SK-N-MC (cell line): ENCODE measurements at regions not wholly inside any gene's neighbourhood (a gene's known extent, or its start where the extent isn't known, plus 50 kb on each side); places are given as distances from the start of the nearest gene placed in this dataset.

ENCODE experiments used
- DNase-seq: peaks from one replicate; pipeline ENCODE4 v3.0.0-alpha.2; 2011; ENCODE audit warnings: low read depth, low spot score
- H3K27ac ChIP-seq: fragments of 200-600 bp; sonication (generic); 2 replicates; pipeline ENCODE4 v1.5.1; 2016; ENCODE audit warnings: mixed run types
- H3K36me3 ChIP-seq: fragments of 200-600 bp; sonication (generic); 2 replicates; pipeline ENCODE4 v1.6.1; 2017; ENCODE audit warnings: antibody characterized with exemption, low read length, mixed read lengths; ENCODE audit not compliant: insufficient read depth
- H3K4me3 ChIP-seq: fragments of 200-600 bp; sonication (generic); 2 replicates; pipeline ENCODE4 v1.5.1; 2016
- H3K9ac ChIP-seq: fragments of 200-600 bp; sonication (generic); 2 replicates; pipeline ENCODE4 v1.8.0; 2017; ENCODE audit warnings: mixed run types, mixed read lengths; ENCODE audit not compliant: insufficient read length
- H3K9me3 ChIP-seq: fragments of 200-600 bp; sonication (generic); 2 replicates; pipeline ENCODE4 v1.6.1; 2017; ENCODE audit warnings: low read depth, mild to moderate bottlenecking, antibody characterized with exemption, low read length, moderate library complexity, mixed read lengths
- EZH2 ChIP-seq: fragments of 200-600 bp; sonication (generic); IDR thresholded peaks from one replicate; pipeline ENCODE4 v1.6.1; 2017; ENCODE audit warnings: antibody characterized with exemption
- FOXP2 ChIP-seq: optimal IDR thresholded peaks from 2 replicates; pipeline ENCODE3; 2011; ENCODE audit warnings: mild to moderate bottlenecking, moderate library complexity; ENCODE audit not compliant: insufficient read depth; ENCODE audit errors: extremely low read length, control extremely low read depth
- POLR2AphosphoS5 ChIP-seq: IDR thresholded peaks from 2 replicates; pipeline ENCODE4 v1.6.1; 2012; ENCODE audit warnings: mild to moderate bottlenecking, low read depth, low read length, borderline replicate concordance

DNA sequence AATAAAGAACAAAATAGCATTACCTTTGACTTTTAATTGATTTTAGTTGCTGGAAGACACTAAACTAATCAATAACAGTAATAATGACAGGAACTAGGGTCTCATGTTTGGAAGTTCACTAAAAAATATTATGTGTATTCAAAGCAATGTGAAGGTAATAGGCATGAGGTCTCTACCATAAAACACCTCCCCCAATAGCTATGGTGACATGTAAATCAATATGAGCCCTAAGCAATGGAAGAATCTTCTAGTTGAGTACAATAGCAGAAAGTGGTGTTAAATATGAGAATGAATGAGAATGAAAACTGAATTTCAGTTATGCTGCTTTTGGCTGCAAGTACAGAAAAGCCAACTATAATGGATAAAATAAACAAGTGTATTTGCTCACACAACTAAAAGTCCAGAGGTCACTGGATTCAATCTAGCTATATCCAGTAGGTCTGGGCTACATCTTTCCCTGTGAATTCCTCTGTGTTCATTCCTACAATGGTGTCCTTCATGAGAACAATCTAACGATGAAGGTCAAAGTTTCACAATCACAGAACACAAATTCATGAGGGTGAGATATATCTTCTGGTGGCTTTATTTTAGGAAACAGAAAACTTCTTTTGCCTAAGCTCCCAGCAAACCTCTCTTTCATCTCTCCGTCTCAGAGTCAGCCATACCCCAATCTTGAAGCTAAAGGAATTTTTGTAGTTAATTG, 728.0 kb downstream of the FSCB start:
- no peaks in the 10 kb centered on the region for H3K9me3 ChIP-seq
- DNase-seq, result no peak
- no peaks in the 10 kb centered on the region for H3K36me3 ChIP-seq
- H3K27ac ChIP-seq, result no peak overlapping the region
- H3K4me3 ChIP-seq, result no peak overlapping the region
- TF ChIP-seq FOXP2 (no peak), POLR2AphosphoS5 (no peak), EZH2 (no peak)
- no peak overlapping the region for H3K9ac ChIP-seq

DNA sequence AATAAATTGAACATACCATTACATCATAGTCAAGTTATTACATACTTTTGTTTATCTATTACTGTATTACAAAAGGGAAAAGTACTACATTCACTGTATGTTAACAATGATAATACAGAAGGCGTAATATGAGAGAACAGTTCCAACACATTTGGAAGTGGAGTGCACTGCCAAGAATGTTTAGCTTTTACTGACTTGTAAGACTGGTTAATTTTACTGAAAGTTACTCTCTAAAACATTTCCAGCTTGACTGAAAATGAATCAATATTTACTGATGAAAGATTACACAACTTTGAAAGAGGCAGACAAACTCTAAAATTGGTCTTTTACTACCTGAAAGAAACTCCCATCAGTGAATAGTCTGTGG, 728.5 kb downstream of the FSCB start:
- Histone ChIP-seq H3K27ac (no peak overlapping the region), H3K4me3 (no peak overlapping the region), H3K36me3 (no peaks in the 10 kb centered on the region), H3K9me3 (0 out of 2 replicates have a peak, but pooled peaks cover 2% of the 10 kb centered on the region), H3K9ac (no peak overlapping the region)
- no peak for DNase-seq
- TF ChIP-seq EZH2 (no peak), FOXP2 (no peak), POLR2AphosphoS5 (no peak)

DNA sequence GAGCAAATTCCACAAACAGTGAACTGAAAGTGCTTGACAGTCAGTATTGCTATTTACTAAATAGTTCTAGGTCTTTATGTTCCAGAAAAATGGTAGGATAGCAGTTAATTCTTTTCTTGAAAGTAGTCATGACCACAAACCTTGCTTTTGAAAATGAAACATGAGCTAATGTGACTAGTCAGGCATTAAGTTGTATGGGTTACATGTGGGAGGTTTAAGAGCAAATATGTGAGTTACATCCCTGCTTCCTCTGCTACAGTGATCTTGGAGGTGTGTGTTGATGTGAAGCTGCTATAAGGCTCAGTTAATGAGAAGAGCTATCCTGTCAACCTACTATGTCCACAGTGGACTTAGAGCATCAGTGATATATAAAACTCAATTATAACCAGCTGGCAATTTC, 741.6 kb downstream of the FSCB start:
- TF ChIP-seq FOXP2, result no peak
- TF ChIP-seq POLR2AphosphoS5, result no peak
- TF ChIP-seq EZH2, result no peak
- Histone ChIP-seq H3K9ac (no peak overlapping the region), H3K9me3 (peaks cover 9% of the 10 kb centered on the region; the same call in 1 of the 2 replicates), H3K27ac (no peak overlapping the region), H3K4me3 (no peak overlapping the region), H3K36me3 (no peaks in the 10 kb centered on the region)
- DNase-seq, result no peak

DNA sequence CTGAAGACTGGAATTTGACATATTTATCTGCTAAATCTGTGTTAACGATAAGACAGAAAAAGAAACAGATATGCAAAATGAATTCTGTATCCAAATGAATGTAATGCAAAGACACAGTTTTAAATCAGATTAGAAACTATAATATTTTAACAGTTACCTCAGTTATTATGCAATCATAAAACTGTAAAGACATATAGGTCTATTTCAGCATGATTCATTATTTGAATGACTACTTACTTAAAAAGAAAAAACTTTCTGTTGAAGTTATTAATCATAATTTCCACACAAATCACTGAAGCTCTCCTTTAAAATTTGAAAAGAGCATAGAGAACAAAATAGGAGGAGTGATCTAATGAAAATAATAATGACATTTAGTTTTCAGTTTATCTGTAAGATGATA, 742.6 kb downstream of the FSCB start:
- TF ChIP-seq POLR2AphosphoS5, result no peak
- TF ChIP-seq FOXP2, result no peak
- no peak for TF ChIP-seq EZH2
- peaks cover 9% of the 10 kb centered on the region; the same call in 1 of the 2 replicates for H3K9me3 ChIP-seq
- no peak for DNase-seq
- H3K4me3 ChIP-seq, result no peak overlapping the region
- no peak overlapping the region for H3K9ac ChIP-seq
- peak overlapping the region; percentile 4; the same call in 1 of the 2 replicates for H3K27ac ChIP-seq
- no peaks in the 10 kb centered on the region for H3K36me3 ChIP-seq

DNA sequence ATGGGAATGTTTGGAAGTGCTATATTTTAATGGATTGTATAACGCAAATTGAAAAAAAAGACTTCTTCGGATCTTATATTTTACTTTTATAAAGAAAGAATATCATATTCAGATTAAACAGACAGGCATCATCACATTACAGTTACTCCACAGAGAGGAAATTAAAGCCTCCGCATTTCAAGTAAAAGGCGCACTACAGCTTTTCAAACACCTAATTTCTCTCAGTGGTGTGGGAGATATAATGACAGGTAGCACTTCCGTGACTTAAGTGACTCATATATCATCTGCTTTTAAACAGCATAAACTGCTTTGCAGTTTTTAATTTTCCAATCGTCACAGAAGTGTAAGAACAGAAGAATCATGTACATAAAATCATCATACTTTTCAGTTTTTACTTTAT, 751.4 kb downstream of the FSCB start:
- no peaks in the 10 kb centered on the region for H3K9me3 ChIP-seq
- no peak for DNase-seq
- no peak overlapping the region for H3K27ac ChIP-seq
- no peak overlapping the region for H3K4me3 ChIP-seq
- no peaks in the 10 kb centered on the region for H3K36me3 ChIP-seq
- no peak for TF ChIP-seq POLR2AphosphoS5
- H3K9ac ChIP-seq, result no peak overlapping the region

DNA sequence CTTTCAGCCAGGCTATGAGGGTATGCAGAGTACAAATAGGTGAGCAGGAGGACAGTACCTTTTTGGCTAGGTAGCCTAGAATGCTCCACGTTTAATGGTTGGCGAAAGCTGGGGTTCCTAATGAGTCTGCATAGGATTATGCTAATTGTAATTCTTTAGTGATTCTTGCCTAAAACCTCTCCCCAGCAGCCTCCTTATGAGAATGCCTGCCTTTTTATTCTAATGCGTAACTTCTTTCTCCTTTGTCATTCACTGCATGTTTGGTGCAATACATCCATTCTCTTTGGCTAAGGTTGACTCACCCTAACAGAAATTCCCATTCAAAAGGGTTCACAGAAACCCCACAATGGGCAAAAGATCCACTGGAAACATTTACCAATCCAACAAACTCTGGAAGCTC, 752.2 kb downstream of the FSCB start:
- Histone ChIP-seq H3K9me3 (no peaks in the 10 kb centered on the region), H3K27ac (no peak overlapping the region), H3K9ac (no peak overlapping the region), H3K4me3 (no peak overlapping the region), H3K36me3 (no peaks in the 10 kb centered on the region)
- DNase-seq, result no peak
- no peak for TF ChIP-seq EZH2
- TF ChIP-seq POLR2AphosphoS5, result no peak
- TF ChIP-seq FOXP2, result no peak

DNA sequence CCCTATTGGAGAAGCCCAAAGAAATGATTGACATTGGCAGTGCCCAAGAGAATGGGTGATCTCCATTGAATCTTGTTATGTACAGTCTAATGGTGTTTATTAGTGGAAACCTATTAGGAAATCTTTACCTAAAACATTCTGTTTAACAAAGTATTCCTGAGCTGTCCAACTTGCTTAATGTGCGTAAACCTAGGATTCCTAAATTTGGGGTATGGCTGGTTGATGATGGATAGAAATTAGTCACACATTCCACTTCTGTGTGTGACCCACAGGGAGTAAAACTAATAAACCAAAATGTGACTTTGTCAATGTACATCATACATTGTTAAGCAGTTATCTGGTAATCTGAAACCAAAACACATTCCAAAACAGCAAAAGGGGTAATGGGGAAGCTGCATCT, 761.3 kb downstream of the FSCB start:
- no peaks in the 10 kb centered on the region for H3K9me3 ChIP-seq
- no peak overlapping the region for H3K27ac ChIP-seq
- no peak for TF ChIP-seq POLR2AphosphoS5
- no peak for TF ChIP-seq FOXP2
- no peak for TF ChIP-seq EZH2
- H3K4me3 ChIP-seq, result no peak overlapping the region
- DNase-seq, result no peak
- no peak overlapping the region for H3K9ac ChIP-seq
- no peaks in the 10 kb centered on the region for H3K36me3 ChIP-seq

DNA sequence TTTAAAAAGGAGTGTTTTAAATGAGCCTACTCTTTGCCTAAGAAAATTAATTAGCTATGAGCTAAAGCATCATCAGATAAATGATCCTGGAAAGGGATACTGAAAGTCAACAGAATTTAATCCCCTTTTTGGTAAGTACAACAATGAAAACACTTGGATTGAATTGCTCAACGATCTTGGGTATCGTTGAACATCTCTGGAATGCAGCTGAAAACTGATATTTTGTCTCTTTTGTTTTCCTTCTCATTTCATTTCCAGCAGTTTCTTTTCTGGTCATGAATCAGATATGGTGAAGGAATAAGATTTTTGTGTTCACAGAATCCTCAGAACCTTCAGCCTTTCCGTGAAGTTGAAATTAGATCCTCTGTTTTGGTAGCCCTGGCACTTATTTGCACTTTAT, 771.2 kb downstream of the FSCB start:
- Histone ChIP-seq H3K36me3 (no peaks in the 10 kb centered on the region), H3K9me3 (no peaks in the 10 kb centered on the region), H3K9ac (peak overlapping the region; percentile 11), H3K27ac (peak overlapping the region; percentile 64), H3K4me3 (peak overlapping the region; percentile 40)
- no peak for TF ChIP-seq POLR2AphosphoS5
- no peak for TF ChIP-seq FOXP2
- no peak for TF ChIP-seq EZH2
- DNase-seq, result no peak

DNA sequence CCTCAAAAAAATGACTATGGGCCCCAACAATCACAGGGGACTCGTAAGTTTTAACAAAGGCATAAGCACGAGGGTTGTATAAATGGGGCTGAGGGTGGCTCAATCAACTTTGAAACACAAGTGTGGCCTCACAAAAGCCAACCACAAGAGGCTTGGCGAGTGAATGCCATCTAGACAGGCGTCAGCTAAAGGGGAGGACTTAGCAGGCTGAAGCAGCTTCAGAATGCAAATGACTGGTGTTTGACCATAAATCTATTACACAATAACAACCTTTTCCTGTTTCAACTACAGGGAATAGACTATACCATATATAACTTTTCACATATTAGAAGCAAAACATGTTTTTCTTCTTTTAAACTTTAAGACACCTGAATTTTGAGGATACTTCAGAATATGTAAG, 777.9 kb downstream of the FSCB start:
- Histone ChIP-seq H3K9me3 (no peaks in the 10 kb centered on the region), H3K27ac (peak overlapping the region; percentile 34; the same call in 1 of the 2 replicates), H3K4me3 (peak overlapping the region; percentile 27; the same call in 1 of the 2 replicates), H3K36me3 (no peaks in the 10 kb centered on the region), H3K9ac (no peak overlapping the region)
- no peak for TF ChIP-seq POLR2AphosphoS5
- no peak for TF ChIP-seq EZH2
- TF ChIP-seq FOXP2, result no peak
- DNase-seq, result no peak
